Prostate gland (tissue), 2 donors: ENCODE measurements at regions not wholly inside any gene's neighbourhood (a gene's known extent, or its start where the extent isn't known, plus 50 kb on each side); places are given as distances from the start of the nearest gene placed in this dataset.

ENCODE experiments used
- CTCF ChIP-seq, 4 experiments: fragments of 200-600 bp in 2 of 4; fragments of 450-650 bp in 2 of 4; sonication (generic) in 2 of 4; IDR thresholded peaks; 1 replicate in 3 of 4; 2 replicates in 1 of 4; pipeline ENCODE4 v1.5.1; 2016 to 2019; ENCODE audit warnings: antibody characterized with exemption in 4 of 4, mild to moderate bottlenecking in 2 of 4, moderate library complexity in 2 of 4
- POLR2A ChIP-seq: fragments of 450-650 bp; IDR thresholded peaks from one replicate; pipeline ENCODE4 v1.6.1; 2016; ENCODE audit warnings: antibody characterized with exemption, mild to moderate bottlenecking
- POLR2AphosphoS5 ChIP-seq: sonication (generic); formaldehyde crosslinking; IDR thresholded peaks from one replicate; pipeline ENCODE4 v1.6.1; 2017; ENCODE audit warnings: antibody characterized with exemption

- TF ChIP-seq CTCF (IDR thresholded peaks at IDR 0.05), result no peak
- no peak for TF ChIP-seq POLR2A
- TF ChIP-seq POLR2AphosphoS5, result no peak
These were observed 225.4 kb upstream of the ZWINT start for GRCh38 chr10:56586461-56586891.
